Body of pancreas (tissue), 4 donors: ENCODE measurements at regions not wholly inside any gene's neighbourhood (a gene's known extent, or its start where the extent isn't known, plus 50 kb on each side); places are given as distances from the start of the nearest gene placed in this dataset.

Source experiments
- ATAC-seq: fragments of 150-250 bp; one replicate; pipeline ENCODE4 v1.9.1; 2016
- DNase-seq, 4 donors: peaks; one replicate each; pipeline ENCODE4 v3.0.0-alpha.2; 2019
- H3K27ac ChIP-seq, 4 donors: fragments of 200-600 bp; sonication (generic); 1 replicate in 3 of 4; 2 replicates in 1 of 4; pipeline versions ENCODE4 v1.5.1 to v1.6.1; 2016 to 2019; ENCODE audit warnings: mild to moderate bottlenecking in 1 of 4, mixed read lengths in 1 of 4, moderate library complexity in 1 of 4
- H3K27me3 ChIP-seq, 2 donors: fragments of 200-600 bp; sonication (generic); one replicate each; pipeline ENCODE4 v1.6.0; 2016; ENCODE audit warnings: mild to moderate bottlenecking in 1 of 2
- H3K36me3 ChIP-seq, 2 donors: fragments of 200-600 bp; sonication (generic); replicated peaks in 1 of 2; 2 replicates each; pipeline ENCODE4 v1.5.1; 2016; ENCODE audit warnings: low read depth in 2 of 2; ENCODE audit not compliant: insufficient read depth in 1 of 2
- H3K4me1 ChIP-seq: fragments of 200-600 bp; sonication (generic); one replicate; pipeline ENCODE4 v1.6.0; 2016
- H3K4me3 ChIP-seq, 2 donors: fragments of 200-600 bp; sonication (generic); 1 replicate in 1 of 2; 2 replicates in 1 of 2; pipeline ENCODE4 v1.5.1; 2016 to 2019
- H3K9me3 ChIP-seq, 3 donors: fragments of 200-600 bp; sonication (generic); 1 replicate in 2 of 3; 2 replicates in 1 of 3; pipeline ENCODE4 v1.5.1; 2016
- POLR2A ChIP-seq, 3 donors: fragments of 450-650 bp; IDR thresholded peaks; one replicate each; pipeline ENCODE4 v1.6.1; 2016; ENCODE audit warnings: antibody characterized with exemption in 3 of 3, mild to moderate bottlenecking in 2 of 3
- WGBS, 2 donors: methylation state at CpG; one replicate each; pipeline ENCODE4 v1.1.5; 2017; 5-methylcytosine and 5-hydroxymethylcytosine counted together
- intact Hi-C: fragments of 100-400 bp; cut with DNase I; formaldehyde crosslinking; loops from one replicate; pipeline ENCODE4 v1.15.1; 2023
- TF ChIP-seq, protein P1 (sequence below), 7 experiments: fragments of 450-650 bp in 4 of 7; fragments of 200-600 bp in 3 of 7; sonication (generic) in 3 of 7; IDR thresholded peaks; one replicate each; pipeline ENCODE4 v1.5.1; 2016 to 2019; ENCODE audit warnings: antibody characterized with exemption in 7 of 7

DNA sequence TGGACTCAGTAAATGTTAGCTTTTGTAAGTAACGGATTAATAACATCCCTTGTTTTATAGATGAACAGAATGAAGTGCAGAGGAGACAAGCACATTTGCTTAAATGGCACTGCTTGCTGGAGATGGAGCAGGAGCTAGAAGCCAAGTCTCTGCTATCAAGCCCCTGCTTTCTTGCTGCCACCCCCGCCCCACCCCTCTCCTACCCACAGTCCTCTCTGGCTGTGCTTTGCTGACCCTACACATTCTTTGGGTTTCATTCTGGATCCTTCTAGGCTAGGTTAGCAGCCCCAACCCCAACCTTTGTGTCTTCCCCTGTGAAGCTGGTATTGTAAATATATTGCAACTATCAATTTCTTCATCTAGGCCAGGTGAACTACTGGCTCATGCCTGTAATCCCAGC is 77.5 kb upstream of the CAPZB start:
- intact Hi-C loops, result no loop called here
- no peak overlapping the region for H3K27ac ChIP-seq
- ATAC-seq (no peak), DNase-seq (no peak)
- TF ChIP-seq, protein P1, sequence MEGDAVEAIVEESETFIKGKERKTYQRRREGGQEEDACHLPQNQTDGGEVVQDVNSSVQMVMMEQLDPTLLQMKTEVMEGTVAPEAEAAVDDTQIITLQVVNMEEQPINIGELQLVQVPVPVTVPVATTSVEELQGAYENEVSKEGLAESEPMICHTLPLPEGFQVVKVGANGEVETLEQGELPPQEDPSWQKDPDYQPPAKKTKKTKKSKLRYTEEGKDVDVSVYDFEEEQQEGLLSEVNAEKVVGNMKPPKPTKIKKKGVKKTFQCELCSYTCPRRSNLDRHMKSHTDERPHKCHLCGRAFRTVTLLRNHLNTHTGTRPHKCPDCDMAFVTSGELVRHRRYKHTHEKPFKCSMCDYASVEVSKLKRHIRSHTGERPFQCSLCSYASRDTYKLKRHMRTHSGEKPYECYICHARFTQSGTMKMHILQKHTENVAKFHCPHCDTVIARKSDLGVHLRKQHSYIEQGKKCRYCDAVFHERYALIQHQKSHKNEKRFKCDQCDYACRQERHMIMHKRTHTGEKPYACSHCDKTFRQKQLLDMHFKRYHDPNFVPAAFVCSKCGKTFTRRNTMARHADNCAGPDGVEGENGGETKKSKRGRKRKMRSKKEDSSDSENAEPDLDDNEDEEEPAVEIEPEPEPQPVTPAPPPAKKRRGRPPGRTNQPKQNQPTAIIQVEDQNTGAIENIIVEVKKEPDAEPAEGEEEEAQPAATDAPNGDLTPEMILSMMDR (IDR thresholded peaks at IDR 0.05), result no peak
- TF ChIP-seq POLR2A (IDR thresholded peaks at IDR 0.05), result no peak
- no peaks in the 10 kb centered on the region for H3K27me3 ChIP-seq
- H3K36me3 ChIP-seq, result no peaks in the 10 kb centered on the region
- H3K9me3 ChIP-seq, result no peaks in the 10 kb centered on the region
- no peak overlapping the region for H3K4me3 ChIP-seq
- 75 to 79% methylated on average over 2 of the region's 2 CpGs for WGBS, 2 donors
- H3K4me1 ChIP-seq, result no peaks in the 10 kb centered on the region

DNA sequence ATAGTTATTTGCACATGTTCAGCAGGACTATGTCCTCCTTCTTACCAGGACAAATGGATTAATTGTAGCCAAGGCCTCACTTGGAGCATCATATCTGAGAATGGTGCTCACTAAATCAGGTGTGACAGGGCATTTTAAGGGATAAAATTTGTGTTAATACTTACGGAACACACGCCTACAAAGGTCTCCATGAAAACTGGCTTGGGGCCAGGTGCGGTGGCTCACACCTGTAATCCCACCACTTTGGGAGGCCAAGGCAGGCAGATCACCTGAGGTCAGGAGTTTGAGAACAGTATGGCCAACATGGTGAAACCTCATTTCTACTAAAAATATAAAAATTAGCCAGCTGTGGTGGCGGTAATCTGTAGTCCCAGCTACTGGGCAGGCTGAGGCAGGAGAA is 75.1 kb upstream of the CAPZB start:
- intact Hi-C loops, result no loop called here
- Histone ChIP-seq H3K27me3 (no peaks in the 10 kb centered on the region), H3K4me3 (no peak overlapping the region), H3K4me1 (no peaks in the 10 kb centered on the region), H3K27ac (no peak overlapping the region), H3K36me3 (no peaks in the 10 kb centered on the region), H3K9me3 (no peaks in the 10 kb centered on the region)
- ATAC-seq (no peak), DNase-seq (no peak)
- TF ChIP-seq, protein P1 (IDR thresholded peaks at IDR 0.05), result no peak
- TF ChIP-seq POLR2A (IDR thresholded peaks at IDR 0.05), result no peak
- 84 to 90% methylated on average over 4 of the region's 4 CpGs for WGBS, 2 donors

DNA sequence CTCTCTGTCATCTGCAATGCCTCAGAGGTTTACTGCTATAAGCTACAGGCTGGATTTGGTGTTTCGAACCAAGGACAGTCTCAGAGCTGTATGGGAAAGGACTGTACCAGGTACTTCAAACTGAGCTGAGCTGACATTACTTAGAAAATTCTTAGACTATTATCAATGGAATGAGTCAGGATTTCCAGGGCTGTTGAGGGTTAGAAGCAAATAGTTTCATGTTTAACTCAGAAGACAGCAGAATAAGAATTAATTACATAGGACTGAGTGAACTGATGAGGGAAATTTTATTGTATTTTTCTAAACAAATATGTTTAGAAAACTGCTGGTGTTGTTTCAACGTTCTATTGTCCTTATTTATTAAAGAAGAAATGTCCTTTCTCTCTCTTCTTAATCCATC is 74.3 kb upstream of the CAPZB start:
- no peaks in the 10 kb centered on the region for H3K9me3 ChIP-seq
- H3K4me3 ChIP-seq, result no peak overlapping the region
- WGBS, 2 donors, result 68 to 70% methylated on average over 2 of the region's 2 CpGs
- H3K27me3 ChIP-seq, result no peaks in the 10 kb centered on the region
- TF ChIP-seq, protein P1 (IDR thresholded peaks at IDR 0.05), result no peak
- TF ChIP-seq POLR2A (IDR thresholded peaks at IDR 0.05), result no peak
- H3K4me1 ChIP-seq, result no peaks in the 10 kb centered on the region
- ATAC-seq, result no peak
- intact Hi-C loops, result no loop called here
- no peak for DNase-seq
- H3K27ac ChIP-seq, result no peak overlapping the region
- no peaks in the 10 kb centered on the region for H3K36me3 ChIP-seq

DNA sequence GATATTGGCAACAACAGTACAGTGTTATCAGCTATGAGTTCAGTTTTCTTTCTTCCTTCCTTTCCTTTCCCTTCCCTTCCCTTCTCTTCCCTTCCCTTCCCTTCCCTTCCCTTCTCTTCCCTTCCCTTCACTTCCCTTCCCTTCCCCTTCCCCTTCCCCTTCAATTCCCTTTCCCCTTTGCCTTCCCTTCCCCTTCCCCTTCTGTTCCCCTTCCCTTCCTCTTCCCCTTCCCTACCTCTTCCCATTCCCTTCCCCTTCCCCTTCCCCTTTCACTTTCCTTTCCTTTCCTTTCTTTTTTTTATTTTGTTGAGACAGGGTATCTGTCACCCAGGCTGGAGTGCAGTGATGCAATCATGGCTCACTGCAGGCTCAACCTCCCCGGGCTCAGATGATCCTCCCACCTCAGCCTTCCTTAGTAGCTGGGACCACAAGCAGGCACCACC is 72.3 kb upstream of the CAPZB start:
- Histone ChIP-seq H3K9me3 (no peaks in the 10 kb centered on the region), H3K4me3 (no peak overlapping the region), H3K4me1 (no peaks in the 10 kb centered on the region), H3K27me3 (no peaks in the 10 kb centered on the region), H3K36me3 (no peaks in the 10 kb centered on the region), H3K27ac (no peak overlapping the region)
- intact Hi-C loops, result no loop called here
- no peak for DNase-seq
- TF ChIP-seq POLR2A (IDR thresholded peaks at IDR 0.05), result no peak
- TF ChIP-seq, protein P1 (IDR thresholded peaks at IDR 0.05), result no peak
- ATAC-seq, result no peak
- WGBS, 2 donors, result 60 to 62% methylated on average over 1 of the region's 1 CpG

DNA sequence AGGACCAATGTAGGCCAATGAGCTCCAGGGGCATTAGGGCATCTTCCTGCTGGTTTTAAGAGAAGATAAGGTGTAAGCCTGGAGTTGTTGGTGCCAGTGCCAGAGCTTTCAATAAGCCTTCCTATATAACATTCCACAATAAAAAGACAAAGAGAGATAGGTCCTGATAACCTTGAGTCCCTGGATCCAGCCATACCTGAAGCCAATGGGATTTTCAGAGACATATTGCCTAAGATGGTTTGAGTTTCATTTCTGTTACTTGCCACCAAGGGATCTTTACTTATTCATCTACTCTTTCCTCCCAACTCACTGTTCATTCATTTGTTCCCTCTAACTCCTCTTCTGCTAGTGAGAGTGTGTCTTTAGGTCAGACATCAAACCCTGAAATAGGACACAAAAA is 68.8 kb upstream of the CAPZB start:
- Histone ChIP-seq H3K36me3 (no peaks in the 10 kb centered on the region), H3K4me3 (no peak overlapping the region), H3K4me1 (no peaks in the 10 kb centered on the region), H3K27ac (no peak overlapping the region), H3K9me3 (no peaks in the 10 kb centered on the region), H3K27me3 (no peaks in the 10 kb centered on the region)
- ATAC-seq (no peak), DNase-seq (no peak)
- TF ChIP-seq POLR2A (IDR thresholded peaks at IDR 0.05), result no peak
- TF ChIP-seq, protein P1 (IDR thresholded peaks at IDR 0.05), result no peak
- intact Hi-C loops, result no loop called here
